ENCODE measurements at regions not wholly inside any gene's neighbourhood (a gene's known extent, or its start where the extent isn't known, plus 50 kb on each side); places are given as distances from the start of the nearest gene placed in this dataset.

- DNase-seq (ENCODE audit: low spot score), result no peak
Measured at GRCh38 chr3:55175423-55175822, 247.6 kb upstream of the LRTM1 start.

- no peak for DNase-seq (ENCODE audit: low spot score)
Measured at GRCh38 chr3:55174747-55175146, 246.9 kb upstream of the LRTM1 start.

DNA sequence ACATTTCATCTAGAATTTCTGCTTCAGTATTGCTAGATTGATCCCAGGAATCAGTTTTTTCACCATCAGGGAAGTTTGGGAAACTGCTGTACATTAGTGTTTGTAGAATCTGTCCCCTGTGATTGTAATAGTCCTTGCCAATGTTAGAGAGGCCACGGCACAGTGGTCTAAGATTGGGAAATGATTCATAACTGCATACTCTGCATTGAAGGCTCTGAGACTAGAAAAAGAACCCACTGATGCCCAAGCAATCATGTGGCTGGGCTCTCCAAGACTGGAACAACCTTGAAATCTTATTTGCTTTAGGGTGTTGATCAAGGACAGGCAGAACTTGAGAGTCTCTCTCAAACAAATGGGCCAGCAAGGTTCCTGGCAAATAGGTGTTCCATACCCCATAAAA lies 245.6 kb upstream of the LRTM1 start:
- DNase-seq (ENCODE audit: low spot score), result no peak

DNA sequence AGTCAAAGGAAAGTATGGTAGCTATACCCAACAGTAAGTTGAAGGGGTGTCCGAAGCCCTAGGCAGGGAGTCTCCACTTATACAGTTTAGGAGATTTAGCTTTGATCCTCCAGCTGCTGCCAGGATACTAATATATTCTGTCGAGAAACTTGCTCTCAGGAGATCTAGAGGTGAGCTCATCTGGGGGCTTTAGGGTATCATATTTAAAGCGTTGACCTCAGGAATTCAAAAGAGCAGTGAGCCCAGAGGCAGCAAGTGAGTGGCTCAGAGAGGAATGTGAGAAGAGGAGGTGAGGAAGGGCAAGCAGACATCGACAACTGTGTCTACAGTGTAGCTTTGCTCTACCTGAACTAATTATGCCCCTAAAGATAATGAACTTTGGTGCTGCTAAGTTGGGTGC lies 245.1 kb upstream of the LRTM1 start:
- DNase-seq (ENCODE audit: low spot score), result no peak

DNA sequence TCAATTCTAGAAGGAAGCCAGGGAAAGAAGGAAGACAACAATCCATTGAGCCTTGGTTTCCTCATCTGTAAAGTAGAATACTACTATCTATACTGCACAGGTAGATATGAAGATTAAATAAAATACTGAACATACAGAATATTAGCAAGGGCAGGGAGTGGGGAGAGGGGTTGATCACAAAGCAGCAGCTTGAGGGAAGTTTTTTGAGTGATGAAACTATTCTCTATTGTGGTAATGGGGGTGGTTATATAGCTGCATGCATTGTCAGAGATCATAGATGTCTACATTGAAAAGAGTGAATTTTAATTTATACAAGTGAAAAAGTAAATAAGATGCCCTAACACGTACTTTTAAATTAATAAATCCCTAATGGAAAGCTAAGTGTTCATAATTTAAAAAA lies 242.6 kb upstream of the LRTM1 start:
- DNase-seq (ENCODE audit: low spot score), result no peak

- DNase-seq (ENCODE audit: low spot score), result no peak
Measured at GRCh38 chr3:55169608-55170072, 241.8 kb upstream of the LRTM1 start.

- DNase-seq (ENCODE audit: low spot score), result no peak
Measured at GRCh38 chr3:55169161-55169560, 241.3 kb upstream of the LRTM1 start.

- DNase-seq (ENCODE audit: low spot score), result no peak
Measured at GRCh38 chr3:55167586-55168317, 239.9 kb upstream of the LRTM1 start.

- DNase-seq (ENCODE audit: low spot score), result no peak
Measured at GRCh38 chr3:55166576-55167555, 239.0 kb upstream of the LRTM1 start.

- no peak for DNase-seq (ENCODE audit: low spot score)
Measured at GRCh38 chr3:55165704-55166405, 238.0 kb upstream of the LRTM1 start.

DNA sequence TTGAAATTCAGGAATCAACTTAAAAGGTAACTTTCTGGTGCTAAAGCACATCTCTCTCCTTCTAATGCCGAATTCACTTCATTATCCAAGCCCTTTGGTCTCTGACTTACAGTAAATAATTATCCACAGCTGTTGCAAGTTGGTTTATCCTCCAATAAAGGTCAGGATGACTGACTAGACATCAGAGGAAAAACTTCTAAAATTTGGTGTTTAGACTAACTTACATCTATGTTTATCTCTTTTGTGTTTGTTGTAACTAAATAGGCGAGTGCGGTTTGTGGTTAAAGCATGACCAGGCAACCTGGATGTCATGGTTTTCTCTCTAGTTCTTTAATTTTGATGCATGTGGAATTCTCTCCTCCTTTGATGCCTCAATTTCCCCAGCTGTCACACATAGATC lies 237.4 kb upstream of the LRTM1 start:
- no peak for DNase-seq (ENCODE audit: low spot score)

- no peak for DNase-seq (ENCODE audit: low spot score)
Measured at GRCh38 chr3:55164876-55165275, 237.0 kb upstream of the LRTM1 start.

DNA sequence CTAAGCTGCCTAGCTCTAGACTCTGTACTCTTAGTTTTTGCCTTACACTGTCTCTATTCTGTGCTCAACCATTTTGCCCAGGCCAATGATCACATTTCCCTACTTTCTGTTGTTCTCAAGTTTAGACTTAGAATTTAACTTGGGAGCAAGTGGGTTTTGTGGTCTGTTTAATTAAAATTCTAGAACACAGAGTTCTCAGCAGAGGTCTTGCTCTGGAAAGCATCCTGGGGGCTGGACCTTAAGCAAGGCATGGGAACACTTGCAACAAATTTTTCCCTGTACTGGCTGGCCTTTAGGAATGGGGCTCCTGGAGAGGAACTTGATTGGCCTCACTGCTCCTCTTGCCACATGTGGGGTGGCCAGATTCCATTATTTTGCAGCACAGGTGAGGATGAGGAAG lies 236.3 kb upstream of the LRTM1 start:
- no peak for DNase-seq (ENCODE audit: low spot score)

DNA sequence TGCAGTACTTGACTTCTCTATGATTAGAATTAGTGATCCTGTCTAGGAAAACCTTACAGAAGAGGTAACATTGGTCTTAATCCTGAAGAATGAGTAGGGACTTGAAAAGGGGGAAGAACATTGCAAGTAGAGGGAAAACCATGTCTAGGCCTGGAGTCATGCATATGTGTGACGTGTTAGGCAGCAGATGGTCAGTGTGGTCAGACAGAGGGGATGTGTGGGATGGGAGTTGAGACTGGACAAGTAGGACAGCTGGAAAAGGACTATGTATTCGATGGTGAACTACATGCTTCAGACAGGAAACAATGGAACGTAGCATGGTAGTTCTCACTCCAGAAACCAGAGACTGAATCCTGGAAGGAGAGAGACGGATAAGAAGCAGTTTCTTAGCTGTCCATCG lies 235.6 kb upstream of the LRTM1 start:
- no peak for DNase-seq (ENCODE audit: low spot score)

- no peak for DNase-seq (ENCODE audit: low spot score)
Measured at GRCh38 chr3:55162031-55162795, 234.4 kb upstream of the LRTM1 start.

DNA sequence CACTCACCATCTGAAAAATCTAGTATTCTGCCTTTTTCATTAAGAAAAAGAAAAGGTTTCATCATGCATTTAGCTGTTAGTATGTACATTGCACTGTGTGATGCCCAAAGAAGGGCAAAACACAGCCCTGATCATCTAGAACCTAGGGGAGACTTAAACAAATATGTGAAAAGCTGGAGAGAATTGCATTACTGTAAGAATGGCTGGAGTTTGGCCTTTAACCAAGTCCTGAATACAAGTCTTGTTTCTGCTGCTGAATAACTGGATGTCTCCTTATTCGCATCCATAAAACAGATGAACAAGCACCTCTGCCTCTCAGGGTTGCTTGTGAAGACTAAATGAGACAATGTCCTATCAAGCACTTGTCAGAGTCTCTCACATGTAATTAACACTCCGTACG lies 233.4 kb upstream of the LRTM1 start:
- DNase-seq (ENCODE audit: low spot score), result no peak

DNA sequence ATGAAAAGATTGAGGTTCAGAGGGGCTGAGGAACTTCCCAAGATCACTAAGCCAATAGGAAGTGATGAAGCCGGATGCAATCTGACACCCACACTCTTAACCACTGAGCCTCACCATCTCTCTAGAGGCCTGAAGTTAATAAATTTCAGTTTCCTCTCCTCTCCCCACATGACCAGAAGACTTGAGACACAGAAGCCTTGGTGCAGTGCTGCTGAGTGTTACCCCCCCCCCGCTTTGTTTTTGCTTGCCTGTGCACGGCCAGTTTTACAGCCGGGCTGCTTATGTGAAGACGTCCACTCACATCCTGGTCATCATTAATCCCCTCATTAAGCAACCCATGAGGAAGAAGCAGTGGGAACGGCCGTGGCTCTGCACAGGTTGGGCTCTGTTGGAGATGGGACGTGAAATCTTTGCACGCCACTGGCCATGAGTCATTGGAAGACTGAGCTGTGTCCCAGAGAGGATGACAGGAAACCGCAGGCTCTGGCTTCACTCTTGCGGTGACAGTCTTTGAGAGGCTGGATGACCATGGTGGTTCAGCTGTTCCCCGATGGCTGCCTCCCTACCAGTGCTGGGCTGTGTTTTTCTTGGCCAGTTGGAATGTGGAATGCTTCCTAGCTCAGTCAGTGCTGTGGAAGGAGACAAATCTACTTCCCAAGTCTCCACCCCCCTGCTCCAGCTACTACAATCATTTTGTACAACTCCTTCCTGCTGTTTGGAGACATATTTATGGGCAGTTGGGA lies 232.6 kb upstream of the LRTM1 start:
- DNase-seq (ENCODE audit: low spot score), result no peak

DNA sequence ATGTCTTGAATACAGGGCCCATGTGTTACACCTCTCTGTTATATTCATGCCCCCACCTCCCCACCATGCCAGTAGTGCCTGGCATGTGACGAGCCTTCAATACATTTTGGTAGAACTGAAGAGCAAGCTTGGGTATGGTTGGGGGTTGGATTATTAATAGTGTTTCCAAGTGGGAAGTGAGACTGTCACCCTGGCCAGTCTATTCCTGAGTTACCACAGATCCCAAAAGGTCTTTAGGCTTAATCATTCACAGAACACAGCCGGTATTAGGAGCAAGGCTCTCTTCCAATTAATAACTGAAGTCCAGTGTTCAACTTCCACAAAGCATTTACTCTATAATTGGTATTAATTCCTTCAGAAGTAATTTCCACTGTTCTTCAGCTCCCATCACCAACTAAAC lies 231.9 kb upstream of the LRTM1 start:
- DNase-seq (ENCODE audit: low spot score), result no peak

DNA sequence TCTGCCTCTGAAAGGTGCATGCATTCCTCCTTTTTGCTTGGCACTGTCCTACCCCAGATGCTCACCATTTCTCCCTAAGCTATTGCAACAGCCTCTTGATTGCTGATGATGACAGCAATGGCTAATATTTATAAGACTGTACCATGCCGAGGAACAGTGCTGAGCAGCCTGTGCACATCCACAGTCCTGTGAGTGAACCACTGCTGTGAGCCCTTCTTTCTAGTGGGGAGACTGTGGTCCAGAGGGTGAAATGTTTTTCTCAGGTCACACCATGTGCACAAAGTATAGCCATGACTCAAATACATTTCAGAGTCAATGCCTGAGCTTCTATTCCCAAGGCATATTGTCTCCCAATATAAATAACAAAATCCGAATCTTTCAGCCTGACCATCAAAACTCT lies 231.2 kb upstream of the LRTM1 start:
- no peak for DNase-seq (ENCODE audit: low spot score)

DNA sequence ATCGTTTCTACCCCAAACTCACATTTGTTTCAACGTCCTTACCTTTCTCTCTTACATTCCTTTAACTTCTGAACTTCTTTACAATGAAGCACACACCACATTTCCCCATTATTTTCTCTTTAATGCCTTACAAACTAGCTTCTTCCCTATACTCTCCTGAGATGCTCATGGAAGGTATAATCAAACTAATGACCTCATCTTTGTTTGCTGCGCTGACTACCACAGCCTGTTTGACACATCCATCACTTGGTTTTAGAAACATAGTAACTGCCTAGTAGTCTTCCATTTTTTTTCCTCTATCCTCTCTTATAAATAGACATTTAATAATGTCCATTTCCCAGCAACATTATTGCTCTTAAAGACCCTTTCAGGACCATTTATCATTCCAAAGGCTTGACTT lies 230.5 kb upstream of the LRTM1 start:
- no peak for DNase-seq (ENCODE audit: low spot score)

- no peak for DNase-seq (ENCODE audit: low spot score)
Measured at GRCh38 chr3:55157731-55158130, 229.9 kb upstream of the LRTM1 start.

Data from putamen (tissue), 1 donor.